Adrenal gland (tissue), 9 donors: ENCODE measurements at regions not wholly inside any gene's neighbourhood (a gene's known extent, or its start where the extent isn't known, plus 50 kb on each side); places are given as distances from the start of the nearest gene placed in this dataset.

Source experiments
- DNase-seq, 7 donors: peaks; one replicate each; pipeline ENCODE4 v3.0.0-alpha.2; 2019 to 2020
- H3K27ac ChIP-seq, 5 donors: fragments of 200-600 bp; sonication (generic) in 4 of 5; 1 replicate in 3 of 5; 2 replicates in 2 of 5; pipeline versions ENCODE4 v1.5.1 to v1.8.0; 2016 to 2020; ENCODE audit warnings: mild to moderate bottlenecking in 1 of 5
- H3K27me3 ChIP-seq: fragments of 200-600 bp; 2 replicates; pipeline ENCODE4 v1.8.0; 2021
- H3K36me3 ChIP-seq, 2 donors: fragments of 200-600 bp; replicated peaks in 1 of 2; 1 replicate in 1 of 2; 2 replicates in 1 of 2; pipeline versions ENCODE4 v1.5.1 to v1.8.0; 2018 to 2022
- H3K4me1 ChIP-seq, 2 donors: fragments of 200-600 bp; replicated peaks in 1 of 2; 1 replicate in 1 of 2; 2 replicates in 1 of 2; pipeline versions ENCODE4 v1.5.1 to v1.8.0; 2018 to 2021
- H3K4me3 ChIP-seq, 4 donors: fragments of 200-600 bp; sonication (generic) in 3 of 4; one replicate each; pipeline ENCODE4 v1.5.1; 2016 to 2018
- H3K9me3 ChIP-seq, 3 donors: fragments of 200-600 bp; sonication (generic) in 1 of 3; replicated peaks in 1 of 3; 1 replicate in 2 of 3; 2 replicates in 1 of 3; pipeline versions ENCODE4 v1.5.1 to v1.8.0; 2016 to 2021
- CTCF ChIP-seq, 6 experiments: fragments of 450-650 bp in 4 of 6; fragments of 200-600 bp in 2 of 6; sonication (generic) in 1 of 6; IDR thresholded peaks; 1 replicate in 5 of 6; 2 replicates in 1 of 6; pipeline versions ENCODE4 v1.5.1 to v1.8.0; 2016 to 2021; ENCODE audit warnings: antibody characterized with exemption in 6 of 6, mild to moderate bottlenecking in 2 of 6, moderate library complexity in 1 of 6
- POLR2A ChIP-seq, 2 donors: fragments of 450-650 bp; IDR thresholded peaks; one replicate each; pipeline ENCODE4 v1.6.1; 2017; ENCODE audit warnings: antibody characterized with exemption in 2 of 2, mild to moderate bottlenecking in 2 of 2, moderate library complexity in 1 of 2
- WGBS, 4 donors: extraction: QIAGEN DNeasy Blood & Tissue Kit in 2 of 4; methylation state at CpG; one replicate each; pipeline versions ENCODE4 v1.1.5 to v1.1.7; 2013 to 2017; 5-methylcytosine and 5-hydroxymethylcytosine counted together
- intact Hi-C, 2 donors: fragments of 100-400 bp; cut with DNase I; formaldehyde crosslinking; loops; one replicate each; pipeline versions ENCODE4 v1.14.1 to v1.15.0; 2022 to 2023
- donor health status: healthy with polysubstance abuse.
- donor health status: Bipolar disorder and iron deficiency.
- donor health status: DM: yes; HTN: yes; CAD: no.
- donor health status: DM: no; HTN: no; CAD: no.
- donor health status: DM: no; HTN: no; CAD: no.

GRCh38 chr1:106780066-106780465 is 276.4 kb upstream of the PRMT6 start:
- Histone ChIP-seq H3K27me3 (no peaks in the 10 kb centered on the region), H3K4me3 (no peak overlapping the region), H3K27ac (no peak overlapping the region), H3K4me1 (no peaks in the 10 kb centered on the region), H3K9me3 (no peaks in the 10 kb centered on the region), H3K36me3 (no peaks in the 10 kb centered on the region)
- no peak for DNase-seq
- intact Hi-C loops, result no loop called here
- 70 to 94% (median 79%) methylated on average over 1 of the region's 1 CpG for WGBS, 4 donors
- TF ChIP-seq POLR2A (IDR thresholded peaks at IDR 0.05), result no peak
- no peak for TF ChIP-seq CTCF (IDR thresholded peaks at IDR 0.05)

GRCh38 chr1:106780806-106781569 is 275.5 kb upstream of the PRMT6 start:
- no peaks in the 10 kb centered on the region for H3K36me3 ChIP-seq
- H3K4me1 ChIP-seq, result no peaks in the 10 kb centered on the region
- intact Hi-C loops, result no loop called here
- TF ChIP-seq POLR2A (IDR thresholded peaks at IDR 0.05) (no peak), CTCF (IDR thresholded peaks at IDR 0.05) (no peak)
- 89 to 100% (median 91%) methylated on average over 1 of the region's 1 CpG for WGBS, 4 donors
- no peak overlapping the region for H3K4me3 ChIP-seq
- DNase-seq, result no peak
- no peaks in the 10 kb centered on the region for H3K27me3 ChIP-seq
- H3K27ac ChIP-seq, result no peak overlapping the region
- H3K9me3 ChIP-seq, result no peaks in the 10 kb centered on the region

GRCh38 chr1:106785176-106785575 is 271.3 kb upstream of the PRMT6 start:
- no peak for DNase-seq
- intact Hi-C loops, result no loop called here
- no peak for TF ChIP-seq POLR2A (IDR thresholded peaks at IDR 0.05)
- TF ChIP-seq CTCF (IDR thresholded peaks at IDR 0.05), result no peak

GRCh38 chr1:106787520-106787919 is 269.0 kb upstream of the PRMT6 start:
- Histone ChIP-seq H3K9me3 (no peaks in the 10 kb centered on the region), H3K36me3 (no peaks in the 10 kb centered on the region), H3K27me3 (no peaks in the 10 kb centered on the region), H3K27ac (no peak overlapping the region), H3K4me1 (no peaks in the 10 kb centered on the region), H3K4me3 (no peak overlapping the region)
- 45 to 66% (median 54%) methylated on average over 3 of the region's 3 CpGs for WGBS, 4 donors
- no peak for DNase-seq
- no peak for TF ChIP-seq POLR2A (IDR thresholded peaks at IDR 0.05)
- no peak for TF ChIP-seq CTCF (IDR thresholded peaks at IDR 0.05)
- intact Hi-C loops, result no loop called here

More at GRCh38 chr1:106785176-106785575, 271.3 kb upstream of the PRMT6 start:
- no peaks in the 10 kb centered on the region for H3K36me3 ChIP-seq
- H3K9me3 ChIP-seq, result no peaks in the 10 kb centered on the region
- H3K4me3 ChIP-seq, result no peak overlapping the region
- H3K4me1 ChIP-seq, result no peaks in the 10 kb centered on the region
- no peak overlapping the region for H3K27ac ChIP-seq
- no peaks in the 10 kb centered on the region for H3K27me3 ChIP-seq
